ENCODE measurements at regions not wholly inside any gene's neighbourhood (a gene's known extent, or its start where the extent isn't known, plus 50 kb on each side); places are given as distances from the start of the nearest gene placed in this dataset.

DNA sequence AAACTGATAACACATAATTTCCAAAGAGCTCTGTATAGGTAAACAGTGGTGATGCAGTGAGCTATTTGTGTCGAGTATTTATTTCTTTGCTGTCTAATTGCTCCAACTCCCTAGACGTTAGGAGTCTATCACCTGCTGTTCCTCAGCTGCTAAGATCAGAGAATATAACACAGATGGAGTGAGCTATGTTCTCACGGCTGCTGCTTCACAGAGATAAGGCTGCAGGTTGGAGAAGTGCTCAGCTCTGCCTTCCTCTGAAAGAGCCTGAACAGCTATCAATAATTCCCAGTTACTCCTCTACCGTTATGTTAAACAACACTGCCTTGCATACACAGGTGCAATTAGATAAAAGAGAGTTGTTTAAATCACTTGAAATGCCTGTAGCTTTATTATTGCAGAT is 103.2 kb upstream of the MDGA2 start:
- no peak for FAIRE-seq

DNA sequence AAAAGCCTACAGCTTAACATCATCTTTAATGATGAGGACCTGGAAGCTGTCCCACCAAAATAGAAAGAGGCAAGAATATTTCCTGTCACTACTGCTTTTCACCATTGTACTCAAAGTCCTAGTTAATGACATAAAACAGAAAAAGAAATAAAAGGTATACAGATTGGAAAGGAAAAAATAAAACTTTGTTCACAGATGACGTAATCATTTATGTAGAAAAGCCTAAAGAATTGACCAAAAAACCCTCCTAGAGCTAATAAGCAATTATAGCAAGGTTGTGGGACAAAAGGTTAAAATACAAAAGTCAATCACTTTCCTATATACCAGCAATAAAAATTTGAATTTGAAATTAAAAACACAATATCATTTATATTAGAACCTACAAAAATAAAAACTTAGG is 97.2 kb upstream of the MDGA2 start:
- no peak for FAIRE-seq

DNA sequence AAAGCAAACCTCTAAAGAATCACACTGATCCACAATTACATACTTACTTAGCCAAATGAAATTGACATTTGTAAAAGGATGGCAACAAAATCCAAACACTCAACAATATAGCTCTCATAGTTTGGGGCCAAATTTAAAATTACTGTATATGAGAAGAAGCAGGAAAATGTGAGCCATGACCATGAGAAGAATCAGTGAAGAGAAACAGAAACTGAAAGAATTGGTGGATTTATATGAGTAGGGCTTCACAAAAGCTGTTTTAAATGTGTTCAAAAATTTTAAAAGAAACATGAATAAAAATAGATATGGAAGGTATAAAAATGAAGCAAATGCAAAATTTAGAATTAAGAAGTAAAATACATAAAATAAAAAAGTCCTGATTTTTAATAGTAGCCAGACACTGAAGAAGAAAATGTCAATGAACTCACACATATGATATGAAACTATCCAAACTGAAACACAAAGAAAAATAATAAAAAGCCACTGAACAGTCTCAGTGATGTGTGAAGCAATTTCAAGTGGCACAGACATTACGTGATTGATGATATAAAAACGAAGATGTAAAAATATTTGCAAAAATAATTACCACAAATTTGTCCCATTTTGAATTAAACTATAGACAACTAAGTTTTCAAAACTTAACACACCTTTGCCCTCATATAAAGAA is 87.9 kb upstream of the MDGA2 start:
- no peak for FAIRE-seq

DNA sequence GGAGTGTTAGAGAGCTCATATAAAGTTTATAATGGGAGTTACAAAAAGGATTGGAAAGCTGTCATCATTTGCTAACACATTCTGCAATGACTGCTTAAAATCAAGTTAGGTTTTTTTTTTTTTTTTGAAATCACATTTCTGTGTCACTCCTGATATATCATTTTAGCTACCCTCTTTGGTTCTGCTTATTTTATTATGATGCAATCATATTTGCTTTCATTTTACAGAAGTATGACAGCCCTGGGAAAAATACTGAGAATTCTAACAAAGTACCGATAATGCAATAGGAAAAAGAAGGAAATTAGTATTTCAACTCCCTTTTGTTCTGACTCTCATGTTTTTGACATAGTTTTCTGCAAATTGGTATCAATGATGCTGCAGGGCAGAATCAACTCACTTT is 71.6 kb upstream of the MDGA2 start:
- FAIRE-seq = no peak

DNA sequence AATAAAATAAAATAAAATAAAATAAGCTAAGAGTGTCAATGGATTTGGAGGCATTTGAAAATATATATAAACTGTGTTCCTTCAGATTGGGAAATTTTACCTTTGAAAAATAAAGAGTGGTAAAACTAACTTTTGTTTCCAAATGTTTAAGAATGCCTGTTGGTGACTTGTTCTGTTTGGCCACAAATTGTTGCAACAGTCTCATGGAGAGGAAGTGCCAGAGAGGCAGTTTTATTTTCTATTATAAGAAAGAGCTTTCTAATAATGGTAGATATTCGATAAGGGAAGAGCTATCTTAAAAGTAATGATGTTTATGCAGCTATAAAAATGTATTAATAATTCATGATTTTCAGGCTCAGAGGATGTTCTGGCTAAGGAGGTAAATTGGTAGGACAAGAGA is 68.8 kb upstream of the MDGA2 start:
- FAIRE-seq = no peak

DNA sequence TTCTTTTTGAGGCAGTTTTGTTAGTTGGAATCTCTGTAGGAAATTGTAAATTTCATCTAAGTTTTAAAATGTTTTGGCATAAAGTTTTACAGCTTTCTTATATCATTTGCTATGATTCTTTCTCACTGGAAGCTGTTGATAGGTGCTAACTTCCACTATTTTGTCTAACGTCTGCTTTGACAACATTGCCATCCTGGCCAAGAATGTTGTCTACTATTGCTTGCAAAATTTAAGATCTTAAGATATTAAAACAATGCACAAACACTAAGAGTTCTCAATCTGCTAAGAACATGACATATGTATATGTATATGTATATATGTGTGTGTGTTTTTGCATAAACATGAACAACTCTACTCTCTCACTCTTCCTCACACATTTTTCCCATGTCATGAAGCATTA is 64.1 kb upstream of the MDGA2 start:
- no peak for FAIRE-seq

DNA sequence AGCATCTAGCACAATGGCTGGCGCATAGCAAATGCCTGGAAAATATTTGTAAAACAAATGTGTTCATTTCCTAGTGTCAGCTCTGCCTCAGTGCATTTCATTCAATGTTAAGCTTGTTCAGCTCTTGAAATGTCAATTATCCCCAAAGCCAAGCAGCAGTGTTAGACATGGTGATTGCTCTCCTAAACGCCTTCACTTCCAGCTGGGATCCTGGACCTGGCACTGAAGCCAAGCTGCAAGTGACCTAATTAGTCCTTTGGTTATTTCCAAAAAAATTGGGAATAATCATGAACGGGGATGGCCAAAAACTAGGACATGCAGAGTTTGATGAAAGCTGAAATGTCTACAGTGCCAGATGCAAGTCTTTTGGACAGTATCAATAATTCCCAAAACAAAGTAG is 54.9 kb upstream of the MDGA2 start:
- FAIRE-seq = no peak
